ENCODE measurements at regions not wholly inside any gene's neighbourhood (a gene's known extent, or its start where the extent isn't known, plus 50 kb on each side); places are given as distances from the start of the nearest gene placed in this dataset.

DNA sequence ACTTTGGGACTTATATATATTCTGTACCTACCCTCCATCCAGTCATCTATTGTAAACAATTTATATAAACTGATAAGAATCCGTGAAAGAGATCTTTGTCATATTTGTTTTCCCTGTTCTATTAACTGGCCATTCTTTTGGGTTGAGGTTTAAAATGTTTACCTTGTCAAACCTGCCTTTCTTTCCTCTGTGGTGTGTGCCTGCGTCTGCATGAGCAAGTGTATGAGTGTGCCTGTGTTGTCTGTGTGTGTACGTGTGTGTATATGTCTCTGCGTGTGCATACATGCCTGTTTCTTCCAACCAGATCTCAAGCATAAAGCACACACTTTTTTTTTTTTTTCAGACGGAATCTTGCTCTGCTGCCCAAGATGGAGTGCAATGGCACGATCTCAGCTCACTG, 201.5 kb downstream of the C16orf95 start:
- H3K27me3 Mint-ChIP-seq (ENCODE audit: low read depth, unreplicated experiment), result peaks cover 10% of the 10 kb centered on the region
- H3K36me3 ChIP-seq (ENCODE audit: insufficient read depth, low read length), result no peaks in the 10 kb centered on the region
- H3K9me3 ChIP-seq (ENCODE audit: insufficient read depth, low read depth, low read length), result no peaks in the 10 kb centered on the region
- H3K4me3 Mint-ChIP-seq (ENCODE audit: unreplicated experiment), result no peak overlapping the region
- H3K36me3 Mint-ChIP-seq (ENCODE audit: low read depth, unreplicated experiment), result no peaks in the 10 kb centered on the region
- no peak overlapping the region for H3K27ac ChIP-seq (ENCODE audit: low read depth, low read length)
- TF ChIP-seq CTCF (IDR thresholded peaks at IDR 0.05; ENCODE audit: insufficient read depth, low read depth, low read length) (no peak), EZH2 (IDR thresholded peaks at IDR 0.05; ENCODE audit: insufficient read depth, low read length) (no peak)
- H3K4me3 ChIP-seq (ENCODE audit: insufficient read depth, low read depth, low read length), result no peak overlapping the region
- peaks cover 2% of the 10 kb centered on the region for H3K9me3 Mint-ChIP-seq (ENCODE audit: unreplicated experiment)
- H2AFZ ChIP-seq (ENCODE audit: low read depth, low read length), result no peak overlapping the region
- H3K4me1 Mint-ChIP-seq (ENCODE audit: low read depth, unreplicated experiment), result peaks cover 5% of the 10 kb centered on the region
- H3K79me2 ChIP-seq (ENCODE audit: insufficient read depth, low read length), result no peaks in the 10 kb centered on the region
- no peak overlapping the region for H3K9ac ChIP-seq (ENCODE audit: low read length)
- no peak overlapping the region for H3K27ac Mint-ChIP-seq (ENCODE audit: unreplicated experiment)
- H4K20me1 ChIP-seq (ENCODE audit: insufficient read depth, low read length), result no peaks in the 10 kb centered on the region
- FAIRE-seq (no peak), DNase-seq (ENCODE audit: low read depth) (no peak)
- no peaks in the 10 kb centered on the region for H3K4me1 ChIP-seq (ENCODE audit: insufficient read depth, low read length)
- no peaks in the 10 kb centered on the region for H3K27me3 ChIP-seq (ENCODE audit: insufficient read depth, low read length)
- H3K4me2 ChIP-seq (ENCODE audit: low read length), result no peak overlapping the region

- no peaks in the 10 kb centered on the region for H3K36me3 Mint-ChIP-seq (ENCODE audit: low read depth, unreplicated experiment)
- H3K4me1 ChIP-seq (ENCODE audit: insufficient read depth, low read length), result no peaks in the 10 kb centered on the region
- H3K27ac Mint-ChIP-seq (ENCODE audit: unreplicated experiment), result no peak overlapping the region
- H3K9me3 Mint-ChIP-seq (ENCODE audit: unreplicated experiment), result peaks cover 2% of the 10 kb centered on the region
- H3K79me2 ChIP-seq (ENCODE audit: insufficient read depth, low read length), result no peaks in the 10 kb centered on the region
- no peaks in the 10 kb centered on the region for H4K20me1 ChIP-seq (ENCODE audit: insufficient read depth, low read length)
- no peaks in the 10 kb centered on the region for H3K9me3 ChIP-seq (ENCODE audit: insufficient read depth, low read depth, low read length)
- no peaks in the 10 kb centered on the region for H3K36me3 ChIP-seq (ENCODE audit: insufficient read depth, low read length)
- no peak overlapping the region for H2AFZ ChIP-seq (ENCODE audit: low read depth, low read length)
- TF ChIP-seq EZH2 (IDR thresholded peaks at IDR 0.05; ENCODE audit: insufficient read depth, low read length) (no peak), CTCF (IDR thresholded peaks at IDR 0.05; ENCODE audit: insufficient read depth, low read depth, low read length) (no peak)
- H3K27ac ChIP-seq (ENCODE audit: low read depth, low read length), result no peak overlapping the region
- H3K4me1 Mint-ChIP-seq (ENCODE audit: low read depth, unreplicated experiment), result peaks cover 5% of the 10 kb centered on the region
- H3K27me3 Mint-ChIP-seq (ENCODE audit: low read depth, unreplicated experiment), result peaks cover 7% of the 10 kb centered on the region
- FAIRE-seq (no peak), DNase-seq (ENCODE audit: low read depth) (no peak)
- no peak overlapping the region for H3K4me3 Mint-ChIP-seq (ENCODE audit: unreplicated experiment)
- no peak overlapping the region for H3K4me3 ChIP-seq (ENCODE audit: insufficient read depth, low read depth, low read length)
- H3K27me3 ChIP-seq (ENCODE audit: insufficient read depth, low read length), result no peaks in the 10 kb centered on the region
- no peak overlapping the region for H3K4me2 ChIP-seq (ENCODE audit: low read length)
- no peak overlapping the region for H3K9ac ChIP-seq (ENCODE audit: low read length)
These were observed 199.3 kb downstream of the C16orf95 start for GRCh38 chr16:87117936-87118335.

DNA sequence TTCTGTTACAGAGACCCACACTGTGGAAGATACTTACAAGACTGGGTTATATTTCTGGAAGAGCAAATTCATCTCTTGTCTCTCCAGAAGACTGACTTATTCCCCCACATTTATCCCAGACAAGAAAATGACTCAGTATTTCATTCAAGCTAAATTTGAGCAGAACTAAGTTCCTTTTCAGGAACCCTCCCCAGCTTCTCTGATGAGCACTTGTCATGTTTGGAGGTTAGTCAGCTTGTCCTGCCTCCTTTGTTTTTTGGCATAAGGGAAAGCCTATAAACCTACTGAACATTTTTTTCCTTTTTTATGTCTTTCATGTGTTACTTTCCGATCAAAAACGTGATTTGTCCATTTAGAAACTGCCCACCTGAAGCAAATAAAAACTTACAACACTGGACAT, 198.0 kb downstream of the C16orf95 start:
- TF ChIP-seq EZH2 (IDR thresholded peaks at IDR 0.05; ENCODE audit: insufficient read depth, low read length) (no peak), CTCF (IDR thresholded peaks at IDR 0.05; ENCODE audit: insufficient read depth, low read depth, low read length) (no peak)
- no peak overlapping the region for H3K4me3 Mint-ChIP-seq (ENCODE audit: unreplicated experiment)
- H3K4me2 ChIP-seq (ENCODE audit: low read length), result no peak overlapping the region
- H3K27ac Mint-ChIP-seq (ENCODE audit: unreplicated experiment), result no peak overlapping the region
- H3K36me3 ChIP-seq (ENCODE audit: insufficient read depth, low read length), result no peaks in the 10 kb centered on the region
- H3K4me1 Mint-ChIP-seq (ENCODE audit: low read depth, unreplicated experiment), result peaks cover 9% of the 10 kb centered on the region
- peaks cover under 1% of the 10 kb centered on the region for H3K9me3 Mint-ChIP-seq (ENCODE audit: unreplicated experiment)
- H3K4me1 ChIP-seq (ENCODE audit: insufficient read depth, low read length), result peaks cover 11% of the 10 kb centered on the region
- H3K9me3 ChIP-seq (ENCODE audit: insufficient read depth, low read depth, low read length), result peaks cover 4% of the 10 kb centered on the region
- H4K20me1 ChIP-seq (ENCODE audit: insufficient read depth, low read length), result no peaks in the 10 kb centered on the region
- no peak overlapping the region for H3K9ac ChIP-seq (ENCODE audit: low read length)
- H3K27ac ChIP-seq (ENCODE audit: low read depth, low read length), result no peak overlapping the region
- no peak for FAIRE-seq
- no peak for DNase-seq (ENCODE audit: low read depth)
- H3K79me2 ChIP-seq (ENCODE audit: insufficient read depth, low read length), result no peaks in the 10 kb centered on the region
- H2AFZ ChIP-seq (ENCODE audit: low read depth, low read length), result no peak overlapping the region
- H3K27me3 Mint-ChIP-seq (ENCODE audit: low read depth, unreplicated experiment), result peaks cover 6% of the 10 kb centered on the region
- H3K36me3 Mint-ChIP-seq (ENCODE audit: low read depth, unreplicated experiment), result no peaks in the 10 kb centered on the region
- H3K27me3 ChIP-seq (ENCODE audit: insufficient read depth, low read length), result no peaks in the 10 kb centered on the region
- H3K4me3 ChIP-seq (ENCODE audit: insufficient read depth, low read depth, low read length), result no peak overlapping the region

Data from astrocyte (in vitro differentiated cells and primary cell).